H9 (cell line): ENCODE measurements at regions not wholly inside any gene's neighbourhood (a gene's known extent, or its start where the extent isn't known, plus 50 kb on each side); places are given as distances from the start of the nearest gene placed in this dataset.

Experiments used
- DNase-seq: peaks from one replicate; pipeline ENCODE4 v3.0.0-alpha.2; 2017
- H2AFZ ChIP-seq: one replicate; pipeline ENCODE4 v1.6.1; 2013; ENCODE audit warnings: mild to moderate bottlenecking, low read length, control low read depth, moderate library complexity
- H2AK5ac ChIP-seq: 2 replicates; pipeline ENCODE4 v1.6.1; 2013; ENCODE audit warnings: low read length, control low read depth, mixed read lengths; ENCODE audit not compliant: insufficient read length
- H2BK120ac ChIP-seq: one replicate; pipeline ENCODE4 v1.6.1; 2013; ENCODE audit warnings: low read depth, mild to moderate bottlenecking, low read length, control low read depth, inconsistent platforms; ENCODE audit not compliant: poor library complexity, severe bottlenecking
- H2BK12ac ChIP-seq: 2 replicates; pipeline ENCODE4 v1.6.1; 2013; ENCODE audit warnings: low read length, control low read depth, mixed read lengths, low read depth; ENCODE audit not compliant: insufficient read length
- H2BK15ac ChIP-seq: 2 replicates; pipeline ENCODE4 v1.6.1; 2013; ENCODE audit warnings: low read depth, low read length, control low read depth
- H2BK20ac ChIP-seq: one replicate; pipeline ENCODE4 v1.6.1; 2013; ENCODE audit warnings: low read depth, mild to moderate bottlenecking, low read length, control low read depth, inconsistent platforms; ENCODE audit not compliant: poor library complexity, severe bottlenecking
- H2BK5ac ChIP-seq: 2 replicates; pipeline ENCODE4 v1.6.1; 2013; ENCODE audit warnings: low read length, control low read depth, mixed read lengths; ENCODE audit not compliant: insufficient read length
- H3K14ac ChIP-seq: 2 replicates; pipeline ENCODE4 v1.6.1; 2013; ENCODE audit warnings: low read length, control low read depth; ENCODE audit not compliant: insufficient read depth
- H3K18ac ChIP-seq: 2 replicates; pipeline ENCODE4 v1.6.1; 2013; ENCODE audit warnings: low read depth, mild to moderate bottlenecking, mixed read lengths, low read length, control low read depth; ENCODE audit not compliant: insufficient read length
- H3K23ac ChIP-seq: 2 replicates; pipeline ENCODE4 v1.6.1; 2013; ENCODE audit warnings: low read length, control low read depth, mixed read lengths, low read depth; ENCODE audit not compliant: insufficient read length
- H3K23me2 ChIP-seq: 2 replicates; pipeline ENCODE4 v1.6.1; 2013; ENCODE audit warnings: low read depth, mild to moderate bottlenecking, mixed read lengths, low read length, control low read depth; ENCODE audit not compliant: insufficient read length, poor library complexity, severe bottlenecking
- H3K27ac ChIP-seq: 2 replicates; pipeline ENCODE4 v1.5.1; 2013; ENCODE audit warnings: low read length, control low read depth, mixed read lengths, low read depth; ENCODE audit not compliant: insufficient read length
- H3K27me3 ChIP-seq: 2 replicates; pipeline ENCODE4 v1.6.1; 2013; ENCODE audit warnings: low read length, control low read depth, inconsistent platforms; ENCODE audit not compliant: insufficient read depth
- H3K4ac ChIP-seq: 2 replicates; pipeline ENCODE4 v1.6.1; 2013; ENCODE audit warnings: low read depth, mild to moderate bottlenecking, control low read depth, inconsistent platforms, low read length, moderate library complexity
- H3K4me1 ChIP-seq: 2 replicates; pipeline ENCODE4 v1.6.1; 2013; ENCODE audit warnings: low read length, control low read depth, inconsistent platforms; ENCODE audit not compliant: insufficient read depth
- H3K4me2 ChIP-seq: 2 replicates; pipeline ENCODE4 v1.6.1; 2013; ENCODE audit warnings: low read length, control low read depth, mixed read lengths; ENCODE audit not compliant: insufficient read length, insufficient read depth
- H3K56ac ChIP-seq: 2 replicates; pipeline ENCODE4 v1.6.1; 2013; ENCODE audit warnings: low read depth, mild to moderate bottlenecking, mixed read lengths, low read length, control low read depth; ENCODE audit not compliant: insufficient read length
- H3K79me1 ChIP-seq: 2 replicates; pipeline ENCODE4 v1.6.1; 2013; ENCODE audit warnings: low read depth, mild to moderate bottlenecking, moderate library complexity, low read length, control low read depth, inconsistent platforms; ENCODE audit not compliant: insufficient read depth, poor library complexity, severe bottlenecking
- H3K79me2 ChIP-seq: 2 replicates; pipeline ENCODE4 v1.6.1; 2013; ENCODE audit warnings: low read length, control low read depth, inconsistent platforms; ENCODE audit not compliant: insufficient read depth
- H3K9ac ChIP-seq: 2 replicates; pipeline ENCODE4 v1.6.1; 2013; ENCODE audit warnings: low read length, control low read depth, mixed read lengths; ENCODE audit not compliant: insufficient read length; ENCODE audit errors: extremely low read depth
- H3K9me3 ChIP-seq: one replicate; pipeline ENCODE4 v1.6.1; 2013; ENCODE audit warnings: low read depth, low read length, inconsistent platforms; ENCODE audit not compliant: control insufficient read depth
- H3T11ph ChIP-seq: one replicate; pipeline ENCODE4 v1.6.1; 2013; ENCODE audit warnings: mild to moderate bottlenecking, low read length, control low read depth, inconsistent platforms
- H4K20me1 ChIP-seq: one replicate; pipeline ENCODE4 v1.6.1; 2013; ENCODE audit not compliant: control insufficient read depth, insufficient read length, insufficient read depth
- H4K5ac ChIP-seq: 2 replicates; pipeline ENCODE4 v1.6.1; 2013; ENCODE audit warnings: low read depth, mild to moderate bottlenecking, mixed read lengths, low read length, control low read depth; ENCODE audit not compliant: insufficient read length
- H4K8ac ChIP-seq: replicated peaks from 2 replicates; pipeline ENCODE4 v1.6.1; 2013; ENCODE audit warnings: low read length, control low read depth, mixed read lengths, low read depth; ENCODE audit not compliant: insufficient read length
- H4K91ac ChIP-seq: 2 replicates; pipeline ENCODE4 v1.6.1; 2013; ENCODE audit warnings: low read depth, mild to moderate bottlenecking, moderate library complexity, mixed read lengths, low read length, control low read depth; ENCODE audit not compliant: insufficient read length
- H3K27ac Mint-ChIP-seq, 3 experiments: 2 replicates in 2 of 3; 3 replicates in 1 of 3; pipeline ENCODE4 v1.8.0; 2020 to 2021; ENCODE audit warnings: mixed read lengths in 3 of 3, mild to moderate bottlenecking in 1 of 3, moderate library complexity in 1 of 3
- H3K27me3 Mint-ChIP-seq: 2 replicates; pipeline ENCODE4 v1.8.0; 2021; ENCODE audit warnings: low read depth, mild to moderate bottlenecking, moderate library complexity, mixed read lengths
- H3K36me3 Mint-ChIP-seq, 3 experiments: 2 replicates in 2 of 3; 3 replicates in 1 of 3; pipeline ENCODE4 v1.8.0; 2020 to 2021; ENCODE audit warnings: low read depth in 3 of 3, mixed read lengths in 3 of 3; ENCODE audit not compliant: insufficient read depth in 1 of 3
- H3K4me1 Mint-ChIP-seq, 2 experiments: 2 replicates each; pipeline ENCODE4 v1.8.0; 2020; ENCODE audit warnings: mixed read lengths in 2 of 2
- H3K4me3 Mint-ChIP-seq, 2 experiments: 2 replicates in 1 of 2; 3 replicates in 1 of 2; pipeline ENCODE4 v1.8.0; 2020 to 2021; ENCODE audit warnings: mild to moderate bottlenecking in 2 of 2, mixed read lengths in 2 of 2, moderate library complexity in 1 of 2
- H3K9me3 Mint-ChIP-seq, 2 experiments: 2 replicates in 1 of 2; 3 replicates in 1 of 2; pipeline ENCODE4 v1.8.0; 2020; ENCODE audit warnings: mild to moderate bottlenecking in 2 of 2, mixed read lengths in 2 of 2, moderate library complexity in 1 of 2
- CTCF ChIP-seq: fragments of 200-600 bp; sonication (generic); conservative IDR thresholded peaks from 3 replicates; pipeline ENCODE4 v1.8.0; 2021; ENCODE audit warnings: antibody characterized with exemption, mild to moderate bottlenecking
- WGBS: extraction: QIAGEN DNeasy Blood & Tissue Kit; methylation state at CpG from one replicate; pipeline ENCODE4 v1.1.7; 2013; ENCODE audit warnings: missing lambda C conversion rate, low lambda C conversion rate, mixed read lengths; ENCODE audit not compliant: insufficient read length; ENCODE audit errors: extremely low coverage; 5-methylcytosine and 5-hydroxymethylcytosine counted together

GRCh38 chr10:100679327-100679726 is 66.1 kb upstream of the PAX2 start:
- Histone ChIP-seq H3K27ac (no peak overlapping the region), H3K4me1 (peaks cover 3% of the 10 kb centered on the region; the same call in 1 of the 2 replicates), H3K27me3 (peaks cover 18% of the 10 kb centered on the region; the same call in 1 of the 2 replicates), H3K4me2 (no peak overlapping the region), H4K20me1 (no peaks in the 10 kb centered on the region), H3K18ac (no peak overlapping the region), H3K9ac (no peak overlapping the region), H3K79me2 (no peaks in the 10 kb centered on the region), H2BK15ac (no peak overlapping the region), H2AK5ac (no peak overlapping the region), H4K8ac (no peak overlapping the region), H3K79me1 (no peaks in the 10 kb centered on the region), H3K9me3 (no peaks in the 10 kb centered on the region), H3T11ph (no peak overlapping the region), H4K91ac (no peak overlapping the region), H3K4ac (no peak overlapping the region), H3K14ac (no peak overlapping the region), H3K23ac (no peak overlapping the region), H4K5ac (no peak overlapping the region), H3K56ac (no peak overlapping the region), H2BK5ac (no peak overlapping the region), H2BK20ac (no peak overlapping the region), H3K23me2 (no peaks in the 10 kb centered on the region), H2BK120ac (no peak overlapping the region), H2BK12ac (no peak overlapping the region), H2AFZ (no peak overlapping the region)
- Mint-ChIP-seq H3K27ac (no peak overlapping the region), H3K4me1 (peaks cover 10 to 19% of the 10 kb centered on the region in 2 experiments), H3K27me3 (peaks cover 97% of the 10 kb centered on the region), H3K36me3 (no peaks in the 10 kb centered on the region), H3K9me3 (no peaks in the 10 kb centered on the region; a peak in 1 of 5 replicates), H3K4me3 (no peak overlapping the region)
- TF ChIP-seq CTCF, result no peak
- no peak for DNase-seq
- no CpG with 5 or more reads among the region's 3 CpGs for WGBS
